ENCODE measurements at regions not wholly inside any gene's neighbourhood (a gene's known extent, or its start where the extent isn't known, plus 50 kb on each side); places are given as distances from the start of the nearest gene placed in this dataset.

DNA sequence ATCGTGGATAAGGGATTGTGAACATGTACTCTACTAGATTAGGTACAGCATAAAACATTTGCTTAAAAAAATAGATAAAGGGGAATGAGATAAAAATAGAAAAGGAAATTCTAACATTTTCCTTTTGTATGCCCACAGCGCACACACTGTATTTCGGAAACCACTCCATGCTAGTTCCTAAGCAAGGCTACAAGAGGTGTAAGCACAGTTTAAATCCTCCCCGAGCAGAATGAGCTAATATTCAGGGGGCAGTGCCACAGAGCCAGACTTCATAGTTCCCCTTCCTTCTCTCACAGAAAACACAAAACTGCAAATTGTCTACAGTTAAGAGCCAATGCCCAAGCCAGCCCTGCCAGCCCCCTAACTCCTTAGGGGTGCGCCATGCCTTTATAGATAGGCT, 159.4 kb downstream of the ZNF281 start:
- Histone ChIP-seq H3K4me3 (ENCODE audit: insufficient read length, low read depth) (no peak overlapping the region), H3K4me1 (ENCODE audit: insufficient read depth, insufficient read length) (no peaks in the 10 kb centered on the region), H3K9ac (ENCODE audit: insufficient read length, low read depth) (no peak overlapping the region), H3K36me3 (ENCODE audit: insufficient read depth, insufficient read length, low read length) (no peaks in the 10 kb centered on the region), H3K27me3 (ENCODE audit: insufficient read depth, insufficient read length) (no peaks in the 10 kb centered on the region), H3K9me3 (ENCODE audit: insufficient read depth, low read length) (no peaks in the 10 kb centered on the region)
- TF ChIP-seq YY1 (IDR thresholded peaks at IDR 0.05; ENCODE audit: insufficient read depth, insufficient read length) = no peak
- no peak for TF ChIP-seq SUZ12 (IDR thresholded peaks at IDR 0.05; ENCODE audit: extremely low read depth, insufficient read depth, insufficient read length)
- TF ChIP-seq ZNF274 (IDR thresholded peaks at IDR 0.05; ENCODE audit: low read depth, low read length) = no peak
- DNase-seq (ENCODE audit: low read depth, low spot score) = no peak

DNA sequence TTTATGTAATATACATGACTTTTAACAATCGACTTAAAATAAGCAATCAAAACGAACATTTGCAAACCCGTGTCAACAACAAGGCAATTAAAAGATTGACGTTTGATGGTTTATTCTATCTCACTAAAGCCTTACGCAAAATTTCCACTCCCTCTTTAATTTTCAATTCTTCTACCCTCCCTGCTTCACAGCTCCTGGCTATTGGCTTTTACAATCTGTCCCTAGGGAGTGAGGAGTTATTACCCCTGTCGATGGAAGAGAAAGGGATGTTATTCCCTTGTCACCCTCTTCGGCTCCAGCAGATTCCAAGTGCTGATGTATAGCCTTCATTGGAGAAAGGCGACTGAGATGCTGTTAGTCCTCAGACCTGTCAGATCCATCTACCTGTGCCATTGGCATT, 161.3 kb downstream of the ZNF281 start:
- Histone ChIP-seq H3K9me3 (ENCODE audit: insufficient read depth, low read length) (no peaks in the 10 kb centered on the region), H3K36me3 (ENCODE audit: insufficient read depth, insufficient read length, low read length) (no peaks in the 10 kb centered on the region), H3K9ac (ENCODE audit: insufficient read length, low read depth) (no peak overlapping the region), H3K27me3 (ENCODE audit: insufficient read depth, insufficient read length) (no peaks in the 10 kb centered on the region), H3K4me1 (ENCODE audit: insufficient read depth, insufficient read length) (no peaks in the 10 kb centered on the region), H3K4me3 (ENCODE audit: insufficient read length, low read depth) (no peak overlapping the region)
- DNase-seq (ENCODE audit: low read depth, low spot score) = no peak
- TF ChIP-seq SUZ12 (IDR thresholded peaks at IDR 0.05; ENCODE audit: extremely low read depth, insufficient read depth, insufficient read length) = no peak
- TF ChIP-seq YY1 (IDR thresholded peaks at IDR 0.05; ENCODE audit: insufficient read depth, insufficient read length) = no peak
- TF ChIP-seq ZNF274 (IDR thresholded peaks at IDR 0.05; ENCODE audit: low read depth, low read length) = no peak

DNA sequence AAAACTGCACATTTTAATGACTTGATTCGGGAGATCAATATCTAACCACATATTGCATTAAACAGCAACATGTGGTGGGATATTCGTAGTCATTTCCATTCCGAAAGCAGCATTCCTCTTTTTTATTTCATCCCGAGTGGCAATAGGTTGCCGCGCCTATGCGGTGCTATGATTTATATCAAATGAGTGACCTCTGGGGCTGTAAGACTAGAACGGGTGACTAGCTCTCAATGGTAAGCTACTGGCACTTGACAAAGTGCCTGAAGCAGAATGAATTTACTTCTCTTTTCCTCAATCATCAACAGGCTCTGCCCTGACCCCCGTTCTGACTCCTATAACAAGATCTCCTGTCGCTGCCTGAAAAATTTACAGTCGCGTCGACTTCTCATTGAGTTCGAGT, 162.3 kb downstream of the ZNF281 start:
- Histone ChIP-seq H3K36me3 (ENCODE audit: insufficient read depth, insufficient read length, low read length) (no peaks in the 10 kb centered on the region), H3K9me3 (ENCODE audit: insufficient read depth, low read length) (no peaks in the 10 kb centered on the region), H3K4me3 (ENCODE audit: insufficient read length, low read depth) (no peak overlapping the region), H3K27me3 (ENCODE audit: insufficient read depth, insufficient read length) (no peaks in the 10 kb centered on the region), H3K4me1 (ENCODE audit: insufficient read depth, insufficient read length) (no peaks in the 10 kb centered on the region), H3K9ac (ENCODE audit: insufficient read length, low read depth) (no peak overlapping the region)
- TF ChIP-seq ZNF274 (IDR thresholded peaks at IDR 0.05; ENCODE audit: low read depth, low read length) (no peak), SUZ12 (IDR thresholded peaks at IDR 0.05; ENCODE audit: extremely low read depth, insufficient read depth, insufficient read length) (no peak), YY1 (IDR thresholded peaks at IDR 0.05; ENCODE audit: insufficient read depth, insufficient read length) (no peak)
- no peak for DNase-seq (ENCODE audit: low read depth, low spot score)

DNA sequence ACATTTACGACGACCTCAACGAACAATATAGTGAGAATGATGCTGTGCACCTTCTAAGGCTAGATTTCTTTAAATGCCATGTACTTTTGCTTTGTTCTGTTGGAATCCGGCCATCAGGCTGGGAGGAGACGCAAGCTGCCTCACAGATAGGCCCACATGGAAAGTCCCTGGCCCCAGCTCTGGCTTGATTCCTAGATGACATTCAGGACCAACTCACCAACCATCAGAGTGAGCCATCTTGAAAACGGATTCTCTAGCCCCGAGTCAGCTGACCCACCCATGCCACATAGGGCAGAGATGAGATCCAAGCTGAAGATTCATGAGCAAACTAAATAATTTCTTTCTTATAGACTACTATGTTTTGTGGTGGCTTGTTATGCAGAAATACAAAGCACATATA, 164.4 kb downstream of the ZNF281 start:
- H3K4me3 ChIP-seq (ENCODE audit: insufficient read length, low read depth) = no peak overlapping the region
- H3K27me3 ChIP-seq (ENCODE audit: insufficient read depth, insufficient read length) = no peaks in the 10 kb centered on the region
- H3K4me1 ChIP-seq (ENCODE audit: insufficient read depth, insufficient read length) = no peaks in the 10 kb centered on the region
- TF ChIP-seq SUZ12 (IDR thresholded peaks at IDR 0.05; ENCODE audit: extremely low read depth, insufficient read depth, insufficient read length) (no peak), ZNF274 (IDR thresholded peaks at IDR 0.05; ENCODE audit: low read depth, low read length) (no peak), YY1 (IDR thresholded peaks at IDR 0.05; ENCODE audit: insufficient read depth, insufficient read length) (no peak)
- no peaks in the 10 kb centered on the region for H3K9me3 ChIP-seq (ENCODE audit: insufficient read depth, low read length)
- H3K36me3 ChIP-seq (ENCODE audit: insufficient read depth, insufficient read length, low read length) = no peaks in the 10 kb centered on the region
- no peak overlapping the region for H3K9ac ChIP-seq (ENCODE audit: insufficient read length, low read depth)
- no peak for DNase-seq (ENCODE audit: low read depth, low spot score)

DNA sequence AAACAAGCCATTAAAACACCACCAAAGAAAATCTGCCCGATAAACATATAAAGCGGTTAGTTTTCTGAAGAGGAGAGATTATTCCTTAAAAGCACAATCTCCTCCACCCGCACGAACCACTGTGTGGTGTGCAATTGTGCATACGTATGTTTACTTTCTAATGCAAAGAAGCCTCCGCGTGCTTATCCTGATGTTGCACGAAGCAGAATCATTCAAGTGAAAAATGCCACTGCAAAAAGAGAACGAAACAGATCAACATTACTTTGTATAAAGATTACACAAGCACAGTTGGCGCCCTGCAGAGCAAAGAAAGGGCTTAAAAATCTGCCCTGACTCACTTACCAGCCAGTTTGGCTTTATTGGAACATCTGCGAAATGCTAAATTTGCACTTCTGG, 166.8 kb downstream of the ZNF281 start:
- Histone ChIP-seq H3K9ac (ENCODE audit: insufficient read length, low read depth) (no peak overlapping the region), H3K36me3 (ENCODE audit: insufficient read depth, insufficient read length, low read length) (no peaks in the 10 kb centered on the region), H3K4me1 (ENCODE audit: insufficient read depth, insufficient read length) (no peaks in the 10 kb centered on the region), H3K9me3 (ENCODE audit: insufficient read depth, low read length) (no peaks in the 10 kb centered on the region), H3K27me3 (ENCODE audit: insufficient read depth, insufficient read length) (no peaks in the 10 kb centered on the region), H3K4me3 (ENCODE audit: insufficient read length, low read depth) (no peak overlapping the region)
- TF ChIP-seq YY1 (IDR thresholded peaks at IDR 0.05; ENCODE audit: insufficient read depth, insufficient read length) (no peak), ZNF274 (IDR thresholded peaks at IDR 0.05; ENCODE audit: low read depth, low read length) (no peak), SUZ12 (IDR thresholded peaks at IDR 0.05; ENCODE audit: extremely low read depth, insufficient read depth, insufficient read length) (no peak)
- DNase-seq (ENCODE audit: low read depth, low spot score) = no peak

DNA sequence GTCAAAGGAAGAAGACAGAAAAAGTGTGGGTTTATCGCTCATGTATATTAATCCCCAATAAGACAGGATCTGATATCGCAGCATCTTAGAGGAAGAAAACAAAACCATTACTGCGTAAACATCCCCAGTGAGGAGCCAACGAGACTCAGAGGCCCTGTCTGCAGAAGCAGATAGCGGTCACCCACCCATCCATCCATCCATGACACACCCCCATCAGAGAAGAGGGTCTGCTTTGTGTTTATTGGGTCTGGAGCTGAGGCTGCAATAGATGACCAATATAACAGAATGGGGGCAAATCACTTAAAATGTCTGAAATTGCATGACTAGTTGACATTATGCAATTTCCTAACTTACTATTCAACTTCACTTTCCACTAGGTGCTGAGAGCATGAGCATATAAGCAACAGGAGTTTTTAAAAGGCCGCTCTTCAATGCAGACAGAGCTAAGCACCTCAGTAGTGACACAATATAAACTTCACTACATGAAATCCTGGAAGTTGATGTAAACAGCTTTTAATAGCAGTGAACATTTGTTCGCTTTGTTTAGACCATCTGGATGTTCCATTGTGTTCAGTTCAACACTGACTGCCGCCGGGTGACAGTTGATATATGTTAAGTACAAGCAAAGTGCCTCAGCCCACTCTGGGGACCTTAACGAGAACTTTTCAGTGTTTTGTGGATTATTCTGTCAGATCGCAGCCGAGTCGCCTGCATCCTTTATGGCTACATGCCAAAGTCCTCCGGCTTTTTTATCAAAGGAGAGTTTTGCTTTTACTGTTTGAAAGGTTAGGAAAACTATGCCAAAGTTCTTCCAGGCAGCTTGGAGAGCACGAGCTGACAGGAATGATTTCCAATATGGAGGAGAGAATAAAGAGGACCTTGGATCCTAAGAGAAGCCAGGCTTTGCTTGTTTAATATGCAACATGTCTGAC, 167.5 kb downstream of the ZNF281 start:
- Histone ChIP-seq H3K9ac (ENCODE audit: insufficient read length, low read depth) (no peak overlapping the region), H3K36me3 (ENCODE audit: insufficient read depth, insufficient read length, low read length) (no peaks in the 10 kb centered on the region), H3K9me3 (ENCODE audit: insufficient read depth, low read length) (no peaks in the 10 kb centered on the region), H3K4me3 (ENCODE audit: insufficient read length, low read depth) (no peak overlapping the region), H3K4me1 (ENCODE audit: insufficient read depth, insufficient read length) (no peaks in the 10 kb centered on the region), H3K27me3 (ENCODE audit: insufficient read depth, insufficient read length) (no peaks in the 10 kb centered on the region)
- no peak for DNase-seq (ENCODE audit: low read depth, low spot score)
- TF ChIP-seq ZNF274 (IDR thresholded peaks at IDR 0.05; ENCODE audit: low read depth, low read length) (no peak), SUZ12 (IDR thresholded peaks at IDR 0.05; ENCODE audit: extremely low read depth, insufficient read depth, insufficient read length) (no peak), YY1 (IDR thresholded peaks at IDR 0.05; ENCODE audit: insufficient read depth, insufficient read length) (no peak)

DNA sequence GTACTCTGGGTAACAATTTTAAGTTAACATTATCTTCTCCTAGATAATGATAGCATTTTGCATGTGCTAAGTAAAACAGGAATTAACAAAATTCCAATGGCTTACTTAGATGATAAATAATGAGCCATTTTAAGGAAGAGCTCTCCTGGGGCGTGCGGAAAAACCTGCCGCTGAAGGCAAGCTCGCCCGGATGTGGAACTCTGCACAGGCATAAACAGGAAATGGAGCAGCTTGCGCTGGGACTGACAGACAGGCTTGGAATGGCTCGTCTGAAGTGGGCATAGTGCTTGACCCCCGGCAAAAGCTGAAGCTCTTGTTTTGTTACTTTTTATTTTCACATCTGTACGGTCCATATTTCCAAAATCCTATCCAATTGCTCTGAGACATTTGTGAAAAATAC, 169.2 kb downstream of the ZNF281 start:
- Histone ChIP-seq H3K27me3 (ENCODE audit: insufficient read depth, insufficient read length) (no peaks in the 10 kb centered on the region), H3K36me3 (ENCODE audit: insufficient read depth, insufficient read length, low read length) (no peaks in the 10 kb centered on the region)
- TF ChIP-seq SUZ12 (IDR thresholded peaks at IDR 0.05; ENCODE audit: extremely low read depth, insufficient read depth, insufficient read length) = no peak
- TF ChIP-seq ZNF274 (IDR thresholded peaks at IDR 0.05; ENCODE audit: low read depth, low read length) = no peak
- TF ChIP-seq YY1 (IDR thresholded peaks at IDR 0.05; ENCODE audit: insufficient read depth, insufficient read length) = no peak

More for the DNA sequence above, 169.2 kb downstream of the ZNF281 start:
- DNase-seq (ENCODE audit: low read depth, low spot score) = no peak
- H3K9me3 ChIP-seq (ENCODE audit: insufficient read depth, low read length) = no peaks in the 10 kb centered on the region
- H3K4me3 ChIP-seq (ENCODE audit: insufficient read length, low read depth) = no peak overlapping the region
- H3K9ac ChIP-seq (ENCODE audit: insufficient read length, low read depth) = no peak overlapping the region
- no peaks in the 10 kb centered on the region for H3K4me1 ChIP-seq (ENCODE audit: insufficient read depth, insufficient read length)
